ENCODE measurements at regions not wholly inside any gene's neighbourhood (a gene's known extent, or its start where the extent isn't known, plus 50 kb on each side); places are given as distances from the start of the nearest gene placed in this dataset.

DNA sequence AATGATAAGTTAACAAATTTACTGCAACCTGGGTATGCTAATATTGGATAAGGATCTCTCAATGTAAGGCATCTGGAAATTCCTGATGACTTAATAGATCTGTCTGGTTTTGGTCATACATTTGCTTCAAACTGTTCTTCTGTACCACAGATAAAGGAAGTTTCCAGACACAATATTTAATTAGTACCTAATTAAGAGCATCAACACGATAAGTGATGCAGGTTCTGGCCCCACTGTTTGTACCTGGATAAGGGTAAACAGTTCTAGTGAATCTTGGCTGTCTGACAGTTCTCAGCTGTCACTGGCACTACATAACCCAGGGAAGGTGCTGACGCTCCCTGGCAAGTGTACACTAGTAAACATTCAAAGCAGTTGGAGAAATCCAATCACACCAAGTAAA, 165.6 kb downstream of the MZT1 start:
- Histone ChIP-seq H3K79me2 (ENCODE audit: insufficient read depth, low read length) (no peaks in the 10 kb centered on the region), H3K27me3 (ENCODE audit: insufficient read depth, low read length, poor library complexity, severe bottlenecking) (no peaks in the 10 kb centered on the region), H3K36me3 (ENCODE audit: insufficient read depth, low read length) (no peaks in the 10 kb centered on the region), H3K4me2 (ENCODE audit: low read depth, low read length, poor library complexity, severe bottlenecking) (no peak overlapping the region), H3K9me3 (ENCODE audit: insufficient read depth, low read depth, low read length) (no peaks in the 10 kb centered on the region), H3K9ac (ENCODE audit: low read depth, low read length, poor library complexity, severe bottlenecking) (no peak overlapping the region), H4K20me1 (ENCODE audit: insufficient read depth, low read length, poor library complexity, severe bottlenecking) (no peaks in the 10 kb centered on the region), H3K4me1 (ENCODE audit: insufficient read depth, low read length, poor library complexity, severe bottlenecking) (no peaks in the 10 kb centered on the region), H3F3A (ENCODE audit: low read depth) (no peaks in the 10 kb centered on the region), H3K9me2 (replicated peaks; ENCODE audit: low read depth, low read length) (no peaks in the 10 kb centered on the region), H3K4me3 (ENCODE audit: low read length, poor library complexity, severe bottlenecking) (no peak overlapping the region), H2AFZ (ENCODE audit: low read length) (no peak overlapping the region)
- TF ChIP-seq EZH2phosphoT487 (IDR thresholded peaks at IDR 0.05; ENCODE audit: borderline replicate concordance) = no peak
- TF ChIP-seq, protein P1, sequence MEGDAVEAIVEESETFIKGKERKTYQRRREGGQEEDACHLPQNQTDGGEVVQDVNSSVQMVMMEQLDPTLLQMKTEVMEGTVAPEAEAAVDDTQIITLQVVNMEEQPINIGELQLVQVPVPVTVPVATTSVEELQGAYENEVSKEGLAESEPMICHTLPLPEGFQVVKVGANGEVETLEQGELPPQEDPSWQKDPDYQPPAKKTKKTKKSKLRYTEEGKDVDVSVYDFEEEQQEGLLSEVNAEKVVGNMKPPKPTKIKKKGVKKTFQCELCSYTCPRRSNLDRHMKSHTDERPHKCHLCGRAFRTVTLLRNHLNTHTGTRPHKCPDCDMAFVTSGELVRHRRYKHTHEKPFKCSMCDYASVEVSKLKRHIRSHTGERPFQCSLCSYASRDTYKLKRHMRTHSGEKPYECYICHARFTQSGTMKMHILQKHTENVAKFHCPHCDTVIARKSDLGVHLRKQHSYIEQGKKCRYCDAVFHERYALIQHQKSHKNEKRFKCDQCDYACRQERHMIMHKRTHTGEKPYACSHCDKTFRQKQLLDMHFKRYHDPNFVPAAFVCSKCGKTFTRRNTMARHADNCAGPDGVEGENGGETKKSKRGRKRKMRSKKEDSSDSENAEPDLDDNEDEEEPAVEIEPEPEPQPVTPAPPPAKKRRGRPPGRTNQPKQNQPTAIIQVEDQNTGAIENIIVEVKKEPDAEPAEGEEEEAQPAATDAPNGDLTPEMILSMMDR (conservative IDR thresholded peaks at IDR 0.05; ENCODE audit: low read length) = no peak

DNA sequence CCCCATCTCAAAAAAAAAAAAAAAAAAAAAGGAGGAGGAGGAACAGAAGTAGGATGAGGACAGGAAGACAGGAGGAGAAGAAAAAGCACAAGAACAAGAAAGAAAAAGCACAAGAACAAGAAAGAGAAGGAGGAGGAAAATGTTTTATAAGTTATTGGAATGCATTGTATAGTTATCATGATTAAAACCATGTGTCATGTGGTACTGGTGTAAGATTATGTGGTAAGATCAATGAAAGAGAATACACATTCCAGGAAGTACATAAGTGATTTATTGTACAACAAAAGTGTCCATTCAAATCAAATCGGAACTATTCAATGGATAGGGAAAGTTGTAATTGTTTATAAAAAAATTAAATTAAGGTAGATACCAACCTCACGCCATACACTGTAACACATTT, 167.7 kb downstream of the MZT1 start:
- no peaks in the 10 kb centered on the region for H3K36me3 ChIP-seq (ENCODE audit: insufficient read depth, low read length)
- H3K9me2 ChIP-seq (replicated peaks; ENCODE audit: low read depth, low read length) = no peaks in the 10 kb centered on the region

DNA sequence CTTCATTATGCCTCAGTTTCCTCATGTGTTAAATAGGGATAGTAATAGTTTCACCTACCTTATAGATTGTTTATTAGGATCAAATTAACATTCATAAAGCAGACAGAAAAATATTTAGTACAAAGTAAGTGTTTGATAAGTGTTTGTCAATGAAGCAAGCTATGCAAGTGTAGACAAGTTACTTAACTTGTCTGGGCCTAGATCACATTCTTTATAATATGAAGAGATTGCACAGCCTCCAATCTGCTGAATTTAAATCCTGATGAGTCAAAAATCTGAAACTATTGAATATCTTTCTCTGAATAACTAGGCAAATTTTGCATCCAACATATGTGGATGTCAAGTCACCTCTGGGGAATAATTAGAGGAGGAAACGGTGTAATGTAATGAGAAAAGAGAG, 170.5 kb downstream of the MZT1 start:
- H3K9me3 ChIP-seq (ENCODE audit: insufficient read depth, low read depth, low read length) = no peaks in the 10 kb centered on the region
- H3K36me3 ChIP-seq (ENCODE audit: insufficient read depth, low read length) = no peaks in the 10 kb centered on the region
- H2AFZ ChIP-seq (ENCODE audit: low read length) = no peak overlapping the region
- H3K9me2 ChIP-seq (replicated peaks; ENCODE audit: low read depth, low read length) = no peaks in the 10 kb centered on the region
- no peak overlapping the region for H3K4me2 ChIP-seq (ENCODE audit: low read depth, low read length, poor library complexity, severe bottlenecking)
- H4K20me1 ChIP-seq (ENCODE audit: insufficient read depth, low read length, poor library complexity, severe bottlenecking) = no peaks in the 10 kb centered on the region
- TF ChIP-seq EZH2phosphoT487 (IDR thresholded peaks at IDR 0.05; ENCODE audit: borderline replicate concordance) = no peak
- TF ChIP-seq, protein P1 (conservative IDR thresholded peaks at IDR 0.05; ENCODE audit: low read length) = no peak
- no peaks in the 10 kb centered on the region for H3F3A ChIP-seq (ENCODE audit: low read depth)
- H3K79me2 ChIP-seq (ENCODE audit: insufficient read depth, low read length) = no peaks in the 10 kb centered on the region
- H3K4me3 ChIP-seq (ENCODE audit: low read length, poor library complexity, severe bottlenecking) = no peak overlapping the region
- H3K9ac ChIP-seq (ENCODE audit: low read depth, low read length, poor library complexity, severe bottlenecking) = no peak overlapping the region
- no peaks in the 10 kb centered on the region for H3K4me1 ChIP-seq (ENCODE audit: insufficient read depth, low read length, poor library complexity, severe bottlenecking)
- H3K27me3 ChIP-seq (ENCODE audit: insufficient read depth, low read length, poor library complexity, severe bottlenecking) = no peaks in the 10 kb centered on the region

More for the DNA sequence above, 167.7 kb downstream of the MZT1 start:
- Histone ChIP-seq H4K20me1 (ENCODE audit: insufficient read depth, low read length, poor library complexity, severe bottlenecking) (no peaks in the 10 kb centered on the region), H3F3A (ENCODE audit: low read depth) (no peaks in the 10 kb centered on the region), H3K4me3 (ENCODE audit: low read length, poor library complexity, severe bottlenecking) (no peak overlapping the region), H3K9ac (ENCODE audit: low read depth, low read length, poor library complexity, severe bottlenecking) (no peak overlapping the region), H3K27me3 (ENCODE audit: insufficient read depth, low read length, poor library complexity, severe bottlenecking) (no peaks in the 10 kb centered on the region), H3K4me1 (ENCODE audit: insufficient read depth, low read length, poor library complexity, severe bottlenecking) (no peaks in the 10 kb centered on the region), H3K9me3 (ENCODE audit: insufficient read depth, low read depth, low read length) (no peaks in the 10 kb centered on the region), H3K4me2 (ENCODE audit: low read depth, low read length, poor library complexity, severe bottlenecking) (no peak overlapping the region), H2AFZ (ENCODE audit: low read length) (no peak overlapping the region), H3K79me2 (ENCODE audit: insufficient read depth, low read length) (no peaks in the 10 kb centered on the region)
- no peak for TF ChIP-seq EZH2phosphoT487 (IDR thresholded peaks at IDR 0.05; ENCODE audit: borderline replicate concordance)
- TF ChIP-seq, protein P1 (conservative IDR thresholded peaks at IDR 0.05; ENCODE audit: low read length) = no peak

Measured in Loucy (cell line).